ENCODE measurements at regions not wholly inside any gene's neighbourhood (a gene's known extent, or its start where the extent isn't known, plus 50 kb on each side); places are given as distances from the start of the nearest gene placed in this dataset.

GRCh38 chr7:138184191-138184590 is 107.9 kb downstream of the AKR1D1 start:
- TF ChIP-seq POLR2A (IDR thresholded peaks at IDR 0.05) (no peak), POLR2AphosphoS5 (IDR thresholded peaks at IDR 0.05) (no peak)
- DNase-seq (ENCODE audit: low spot score) = no peak
- H3K4me1 ChIP-seq (replicated peaks) = no peaks in the 10 kb centered on the region
- no peak overlapping the region for H3K27ac ChIP-seq
- 93% methylated on average over 4 of the region's 4 CpGs for WGBS
- no peaks in the 10 kb centered on the region for H3K36me3 ChIP-seq
- H3K9me3 ChIP-seq = no peaks in the 10 kb centered on the region
- intact Hi-C loops (cut with DNase I) = no loop called here
- H3K4me3 ChIP-seq = no peak overlapping the region
- no peaks in the 10 kb centered on the region for H3K27me3 ChIP-seq (replicated peaks; ENCODE audit: insufficient read depth)

GRCh38 chr7:138185132-138185908 is 109.1 kb downstream of the AKR1D1 start:
- Histone ChIP-seq H3K4me1 (replicated peaks) (no peaks in the 10 kb centered on the region), H3K36me3 (no peaks in the 10 kb centered on the region), H3K4me3 (no peak overlapping the region), H3K27me3 (replicated peaks; ENCODE audit: insufficient read depth) (no peaks in the 10 kb centered on the region), H3K9me3 (no peaks in the 10 kb centered on the region), H3K27ac (no peak overlapping the region)
- no peak for TF ChIP-seq CTCF (IDR thresholded peaks at IDR 0.05)
- no peak for TF ChIP-seq POLR2AphosphoS5 (IDR thresholded peaks at IDR 0.05)
- no peak for TF ChIP-seq POLR2A (IDR thresholded peaks at IDR 0.05)
- no peak for DNase-seq (ENCODE audit: low spot score)
- intact Hi-C loops (cut with DNase I) = no loop called here
- 89% methylated on average over 12 of the region's 12 CpGs for WGBS

GRCh38 chr7:138186951-138187351 is 110.7 kb downstream of the AKR1D1 start:
- Histone ChIP-seq H3K27me3 (replicated peaks; ENCODE audit: insufficient read depth) (no peaks in the 10 kb centered on the region), H3K4me1 (replicated peaks) (no peaks in the 10 kb centered on the region), H3K4me3 (no peak overlapping the region), H3K9me3 (no peaks in the 10 kb centered on the region), H3K27ac (no peak overlapping the region), H3K36me3 (no peaks in the 10 kb centered on the region)
- intact Hi-C loops (cut with DNase I) = no loop called here
- TF ChIP-seq POLR2AphosphoS5 (IDR thresholded peaks at IDR 0.05) (no peak), CTCF (IDR thresholded peaks at IDR 0.05) (no peak), POLR2A (IDR thresholded peaks at IDR 0.05) (no peak)
- DNase-seq (ENCODE audit: low spot score) = no peak
- WGBS = 82% methylated on average over 6 of the region's 6 CpGs

GRCh38 chr7:138188290-138188858 is 112.1 kb downstream of the AKR1D1 start:
- TF ChIP-seq POLR2AphosphoS5 (IDR thresholded peaks at IDR 0.05) (no peak), POLR2A (IDR thresholded peaks at IDR 0.05) (no peak), CTCF (IDR thresholded peaks at IDR 0.05) (no peak)
- H3K9me3 ChIP-seq = no peaks in the 10 kb centered on the region
- H3K27ac ChIP-seq = no peak overlapping the region
- H3K4me1 ChIP-seq (replicated peaks) = no peaks in the 10 kb centered on the region
- intact Hi-C loops (cut with DNase I) = no loop called here
- 73% methylated on average over 8 of the region's 8 CpGs for WGBS
- H3K4me3 ChIP-seq = no peak overlapping the region
- no peak for DNase-seq (ENCODE audit: low spot score)
- H3K36me3 ChIP-seq = no peaks in the 10 kb centered on the region
- no peaks in the 10 kb centered on the region for H3K27me3 ChIP-seq (replicated peaks; ENCODE audit: insufficient read depth)

- intact Hi-C loops (cut with DNase I) = no loop called here
- H3K36me3 ChIP-seq = no peaks in the 10 kb centered on the region
- 44% methylated on average over 8 of the region's 8 CpGs for WGBS
These were observed 118.3 kb downstream of the AKR1D1 start for GRCh38 chr7:138194567-138194966.

More at GRCh38 chr7:138194567-138194966, 118.3 kb downstream of the AKR1D1 start:
- no peaks in the 10 kb centered on the region for H3K9me3 ChIP-seq
- H3K27me3 ChIP-seq (replicated peaks; ENCODE audit: insufficient read depth) = no peaks in the 10 kb centered on the region
- H3K4me1 ChIP-seq (replicated peaks) = no peaks in the 10 kb centered on the region
- TF ChIP-seq POLR2AphosphoS5 (IDR thresholded peaks at IDR 0.05) (peak; percentile 56), CTCF (IDR thresholded peaks at IDR 0.05) (no peak), POLR2A (IDR thresholded peaks at IDR 0.05) (no peak)
- peak; percentile 68 for DNase-seq (ENCODE audit: low spot score)
- H3K27ac ChIP-seq = peak overlapping the region in 1 of 2 donors; percentile 62
- H3K4me3 ChIP-seq = no peak overlapping the region
